ENCODE measurements at regions not wholly inside any gene's neighbourhood (a gene's known extent, or its start where the extent isn't known, plus 50 kb on each side); places are given as distances from the start of the nearest gene placed in this dataset.

GRCh38 chr9:86764221-86764624 is 183.1 kb downstream of the GAS1 start:
- no peak overlapping the region for H3K9ac ChIP-seq (ENCODE audit: low read length in 2 of 2)
- H3K27me3 ChIP-seq (ENCODE audit: control insufficient read depth in 1 of 2, insufficient read depth in 2 of 2, low read length in 2 of 2), result no peaks in the 10 kb centered on the region
- H3K4me1 ChIP-seq (ENCODE audit: control insufficient read depth, insufficient read depth, low read length), result no peaks in the 10 kb centered on the region
- H3K27ac ChIP-seq (ENCODE audit: low read length), result no peak overlapping the region
- no peaks in the 10 kb centered on the region for H3K9me3 ChIP-seq (ENCODE audit: control insufficient read depth in 2 of 2, low read length in 2 of 2)
- H3K36me3 ChIP-seq (ENCODE audit: control insufficient read depth in 2 of 2, insufficient read depth in 2 of 2, low read length in 2 of 2), result no peaks in the 10 kb centered on the region
- H3K4me3 ChIP-seq (ENCODE audit: low read length in 2 of 2), result no peak overlapping the region

GRCh38 chr9:86763791-86764190 is 183.5 kb downstream of the GAS1 start:
- no peaks in the 10 kb centered on the region for H3K4me1 ChIP-seq (ENCODE audit: control insufficient read depth, insufficient read depth, low read length)
- no peak overlapping the region for H3K9ac ChIP-seq (ENCODE audit: low read length in 2 of 2)
- no peak overlapping the region for H3K27ac ChIP-seq (ENCODE audit: low read length)

GRCh38 chr9:86757382-86757720 is 190.0 kb downstream of the GAS1 start:
- Histone ChIP-seq H3K4me1 (ENCODE audit: control insufficient read depth, insufficient read depth, low read length) (no peaks in the 10 kb centered on the region), H3K27me3 (ENCODE audit: control insufficient read depth in 1 of 2, insufficient read depth in 2 of 2, low read length in 2 of 2) (no peaks in the 10 kb centered on the region), H3K9ac (ENCODE audit: low read length in 2 of 2) (no peak overlapping the region), H3K36me3 (ENCODE audit: control insufficient read depth in 2 of 2, insufficient read depth in 2 of 2, low read length in 2 of 2) (no peaks in the 10 kb centered on the region), H3K9me3 (ENCODE audit: control insufficient read depth in 2 of 2, low read length in 2 of 2) (no peaks in the 10 kb centered on the region), H3K27ac (ENCODE audit: low read length) (no peak overlapping the region), H3K4me3 (ENCODE audit: low read length in 2 of 2) (no peak overlapping the region)

More at GRCh38 chr9:86763791-86764190, 183.5 kb downstream of the GAS1 start:
- H3K9me3 ChIP-seq (ENCODE audit: control insufficient read depth in 2 of 2, low read length in 2 of 2), result no peaks in the 10 kb centered on the region
- H3K27me3 ChIP-seq (ENCODE audit: control insufficient read depth in 1 of 2, insufficient read depth in 2 of 2, low read length in 2 of 2), result no peaks in the 10 kb centered on the region
- H3K4me3 ChIP-seq (ENCODE audit: low read length in 2 of 2), result no peak overlapping the region
- H3K36me3 ChIP-seq (ENCODE audit: control insufficient read depth in 2 of 2, insufficient read depth in 2 of 2, low read length in 2 of 2), result no peaks in the 10 kb centered on the region

- Histone ChIP-seq H3K4me1 (ENCODE audit: control insufficient read depth, insufficient read depth, low read length) (no peaks in the 10 kb centered on the region), H3K9me3 (ENCODE audit: control insufficient read depth in 2 of 2, low read length in 2 of 2) (no peaks in the 10 kb centered on the region), H3K27ac (ENCODE audit: low read length) (no peak overlapping the region), H3K36me3 (ENCODE audit: control insufficient read depth in 2 of 2, insufficient read depth in 2 of 2, low read length in 2 of 2) (no peaks in the 10 kb centered on the region), H3K9ac (ENCODE audit: low read length in 2 of 2) (no peak overlapping the region), H3K4me3 (ENCODE audit: low read length in 2 of 2) (no peak overlapping the region), H3K27me3 (ENCODE audit: control insufficient read depth in 1 of 2, insufficient read depth in 2 of 2, low read length in 2 of 2) (no peaks in the 10 kb centered on the region)
These were observed 190.5 kb downstream of the GAS1 start for GRCh38 chr9:86756576-86757381.

GRCh38 chr9:86755561-86755941 is 191.8 kb downstream of the GAS1 start:
- Histone ChIP-seq H3K9ac (ENCODE audit: low read length in 2 of 2) (no peak overlapping the region), H3K9me3 (ENCODE audit: control insufficient read depth in 2 of 2, low read length in 2 of 2) (no peaks in the 10 kb centered on the region), H3K27ac (ENCODE audit: low read length) (no peak overlapping the region), H3K27me3 (ENCODE audit: control insufficient read depth in 1 of 2, insufficient read depth in 2 of 2, low read length in 2 of 2) (no peaks in the 10 kb centered on the region), H3K4me1 (ENCODE audit: control insufficient read depth, insufficient read depth, low read length) (no peaks in the 10 kb centered on the region), H3K4me3 (ENCODE audit: low read length in 2 of 2) (no peak overlapping the region), H3K36me3 (ENCODE audit: control insufficient read depth in 2 of 2, insufficient read depth in 2 of 2, low read length in 2 of 2) (no peaks in the 10 kb centered on the region)

- Histone ChIP-seq H3K36me3 (ENCODE audit: control insufficient read depth in 2 of 2, insufficient read depth in 2 of 2, low read length in 2 of 2) (no peaks in the 10 kb centered on the region), H3K27ac (ENCODE audit: low read length) (no peak overlapping the region), H3K9ac (ENCODE audit: low read length in 2 of 2) (no peak overlapping the region), H3K4me1 (ENCODE audit: control insufficient read depth, insufficient read depth, low read length) (no peaks in the 10 kb centered on the region), H3K9me3 (ENCODE audit: control insufficient read depth in 2 of 2, low read length in 2 of 2) (no peaks in the 10 kb centered on the region), H3K27me3 (ENCODE audit: control insufficient read depth in 1 of 2, insufficient read depth in 2 of 2, low read length in 2 of 2) (no peaks in the 10 kb centered on the region), H3K4me3 (ENCODE audit: low read length in 2 of 2) (no peak overlapping the region)
These were observed 192.4 kb downstream of the GAS1 start for GRCh38 chr9:86754581-86755560.

- no peak overlapping the region for H3K27ac ChIP-seq (ENCODE audit: low read length)
- H3K27me3 ChIP-seq (ENCODE audit: control insufficient read depth in 1 of 2, insufficient read depth in 2 of 2, low read length in 2 of 2), result no peaks in the 10 kb centered on the region
- H3K36me3 ChIP-seq (ENCODE audit: control insufficient read depth in 2 of 2, insufficient read depth in 2 of 2, low read length in 2 of 2), result no peaks in the 10 kb centered on the region
- no peak overlapping the region for H3K9ac ChIP-seq (ENCODE audit: low read length in 2 of 2)
- no peaks in the 10 kb centered on the region for H3K4me1 ChIP-seq (ENCODE audit: control insufficient read depth, insufficient read depth, low read length)
- no peaks in the 10 kb centered on the region for H3K9me3 ChIP-seq (ENCODE audit: control insufficient read depth in 2 of 2, low read length in 2 of 2)
- H3K4me3 ChIP-seq (ENCODE audit: low read length in 2 of 2), result no peak overlapping the region
These were observed 193.5 kb downstream of the GAS1 start for GRCh38 chr9:86753836-86754235.

- Histone ChIP-seq H3K4me3 (ENCODE audit: low read length in 2 of 2) (no peak overlapping the region), H3K9ac (ENCODE audit: low read length in 2 of 2) (no peak overlapping the region), H3K27me3 (ENCODE audit: control insufficient read depth in 1 of 2, insufficient read depth in 2 of 2, low read length in 2 of 2) (no peaks in the 10 kb centered on the region), H3K27ac (ENCODE audit: low read length) (no peak overlapping the region), H3K4me1 (ENCODE audit: control insufficient read depth, insufficient read depth, low read length) (no peaks in the 10 kb centered on the region), H3K36me3 (ENCODE audit: control insufficient read depth in 2 of 2, insufficient read depth in 2 of 2, low read length in 2 of 2) (no peaks in the 10 kb centered on the region), H3K9me3 (ENCODE audit: control insufficient read depth in 2 of 2, low read length in 2 of 2) (no peaks in the 10 kb centered on the region)
These were observed 194.6 kb downstream of the GAS1 start for GRCh38 chr9:86752733-86753132.

GRCh38 chr9:86751956-86752355 is 195.3 kb downstream of the GAS1 start:
- Histone ChIP-seq H3K9me3 (ENCODE audit: control insufficient read depth in 2 of 2, low read length in 2 of 2) (no peaks in the 10 kb centered on the region), H3K36me3 (ENCODE audit: control insufficient read depth in 2 of 2, insufficient read depth in 2 of 2, low read length in 2 of 2) (no peaks in the 10 kb centered on the region), H3K9ac (ENCODE audit: low read length in 2 of 2) (no peak overlapping the region), H3K27me3 (ENCODE audit: control insufficient read depth in 1 of 2, insufficient read depth in 2 of 2, low read length in 2 of 2) (no peaks in the 10 kb centered on the region), H3K27ac (ENCODE audit: low read length) (no peak overlapping the region), H3K4me1 (ENCODE audit: control insufficient read depth, insufficient read depth, low read length) (no peaks in the 10 kb centered on the region), H3K4me3 (ENCODE audit: low read length in 2 of 2) (no peak overlapping the region)

GRCh38 chr9:86751207-86751606 is 196.1 kb downstream of the GAS1 start:
- Histone ChIP-seq H3K4me3 (ENCODE audit: low read length in 2 of 2) (no peak overlapping the region), H3K4me1 (ENCODE audit: control insufficient read depth, insufficient read depth, low read length) (no peaks in the 10 kb centered on the region)

GRCh38 chr9:86749894-86750255 is 197.4 kb downstream of the GAS1 start:
- Histone ChIP-seq H3K36me3 (ENCODE audit: control insufficient read depth in 2 of 2, insufficient read depth in 2 of 2, low read length in 2 of 2) (no peaks in the 10 kb centered on the region), H3K27ac (ENCODE audit: low read length) (no peak overlapping the region), H3K4me1 (ENCODE audit: control insufficient read depth, insufficient read depth, low read length) (no peaks in the 10 kb centered on the region), H3K4me3 (ENCODE audit: low read length in 2 of 2) (no peak overlapping the region), H3K27me3 (ENCODE audit: control insufficient read depth in 1 of 2, insufficient read depth in 2 of 2, low read length in 2 of 2) (no peaks in the 10 kb centered on the region), H3K9me3 (ENCODE audit: control insufficient read depth in 2 of 2, low read length in 2 of 2) (no peaks in the 10 kb centered on the region), H3K9ac (ENCODE audit: low read length in 2 of 2) (no peak overlapping the region)

More at GRCh38 chr9:86751207-86751606, 196.1 kb downstream of the GAS1 start:
- Histone ChIP-seq H3K27me3 (ENCODE audit: control insufficient read depth in 1 of 2, insufficient read depth in 2 of 2, low read length in 2 of 2) (no peaks in the 10 kb centered on the region), H3K9me3 (ENCODE audit: control insufficient read depth in 2 of 2, low read length in 2 of 2) (no peaks in the 10 kb centered on the region), H3K9ac (ENCODE audit: low read length in 2 of 2) (no peak overlapping the region), H3K27ac (ENCODE audit: low read length) (no peak overlapping the region), H3K36me3 (ENCODE audit: control insufficient read depth in 2 of 2, insufficient read depth in 2 of 2, low read length in 2 of 2) (no peaks in the 10 kb centered on the region)
